ENCODE measurements at regions not wholly inside any gene's neighbourhood (a gene's known extent, or its start where the extent isn't known, plus 50 kb on each side); places are given as distances from the start of the nearest gene placed in this dataset.

DNA sequence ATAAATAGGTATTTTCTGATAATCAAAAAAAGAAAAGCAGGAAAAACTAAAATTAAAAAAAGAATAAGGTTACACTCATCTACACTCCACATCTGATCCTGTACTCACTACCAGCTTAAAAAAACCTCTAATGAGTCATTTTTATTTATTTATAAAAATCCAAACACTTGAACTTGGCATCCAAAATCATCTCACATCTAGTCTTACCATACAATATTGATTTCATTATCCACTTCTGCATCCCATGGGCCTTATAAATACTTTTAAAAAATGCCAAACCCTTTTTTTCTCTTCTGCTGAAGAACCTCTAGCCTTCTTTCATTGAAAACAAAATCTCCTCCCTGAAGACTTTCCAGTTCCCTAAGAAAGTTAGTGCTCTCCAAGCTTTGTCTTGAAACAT, 109.7 kb downstream of the TMTC3 start:
- no peak for DNase-seq (ENCODE audit: low spot score)

DNA sequence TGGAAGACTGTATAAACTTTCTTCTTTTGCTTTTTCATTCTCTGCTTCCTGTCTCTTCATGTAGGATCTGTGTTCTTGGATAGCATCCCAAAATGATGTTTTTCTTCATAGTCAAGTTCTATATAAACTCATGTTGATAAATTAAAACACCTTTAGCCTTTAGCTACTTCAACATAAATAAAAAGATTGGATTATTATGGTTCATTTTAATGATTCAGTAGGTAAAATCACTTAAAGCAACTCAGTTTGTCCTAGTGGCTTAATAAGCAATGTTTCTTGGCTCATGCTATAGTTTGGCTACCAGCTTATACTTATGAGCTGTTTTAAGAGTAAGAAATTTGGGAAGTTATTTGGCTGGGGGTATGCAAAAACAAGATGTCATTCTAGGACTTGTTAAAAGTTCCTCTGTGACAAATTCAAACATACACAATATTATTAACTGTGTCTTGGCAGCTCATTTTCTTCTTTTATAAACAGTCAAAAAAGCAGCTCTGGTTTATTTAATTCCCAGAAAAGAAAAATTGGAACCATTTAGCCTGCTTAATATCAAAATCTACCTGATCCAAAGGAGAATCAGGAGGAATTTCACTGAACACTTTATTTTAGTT, 111.4 kb downstream of the TMTC3 start:
- DNase-seq (ENCODE audit: low spot score), result no peak

DNA sequence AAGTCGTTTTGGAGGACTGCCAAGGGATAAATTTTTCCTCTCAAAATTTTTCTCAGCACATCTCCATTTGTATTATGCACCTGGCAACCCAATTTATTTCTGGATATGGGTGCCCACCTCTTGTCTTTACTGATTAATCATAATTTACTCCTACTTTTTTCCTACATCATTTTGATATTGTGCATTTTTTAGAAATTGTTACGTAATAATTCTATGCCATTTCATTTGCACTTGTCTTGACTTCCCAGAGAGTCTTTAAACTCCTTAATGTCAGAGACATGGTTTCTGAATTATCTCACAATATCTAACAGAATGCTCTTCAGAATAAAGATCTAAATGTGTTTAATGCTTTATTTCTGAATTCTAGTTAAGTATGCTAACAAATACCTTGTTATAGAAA, 113.1 kb downstream of the TMTC3 start:
- no peak for DNase-seq (ENCODE audit: low spot score)

DNA sequence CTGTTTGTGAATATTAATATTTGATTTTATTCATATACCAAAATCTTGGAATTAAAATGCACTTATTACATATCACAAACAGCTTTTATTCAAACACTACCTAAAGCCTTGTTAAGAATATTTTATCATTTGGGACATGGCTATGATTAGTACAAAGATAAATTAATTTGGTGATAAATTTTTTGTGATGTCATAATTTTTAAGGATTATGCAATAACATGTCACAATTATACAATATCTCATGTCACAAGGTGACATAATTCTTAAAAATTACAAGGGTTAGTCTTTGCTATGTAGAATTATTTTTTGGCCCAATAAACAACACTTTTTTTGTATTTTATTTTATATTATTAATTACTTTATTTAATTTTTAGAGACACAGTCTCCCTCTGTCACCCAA, 113.7 kb downstream of the TMTC3 start:
- DNase-seq (ENCODE audit: low spot score), result no peak

DNA sequence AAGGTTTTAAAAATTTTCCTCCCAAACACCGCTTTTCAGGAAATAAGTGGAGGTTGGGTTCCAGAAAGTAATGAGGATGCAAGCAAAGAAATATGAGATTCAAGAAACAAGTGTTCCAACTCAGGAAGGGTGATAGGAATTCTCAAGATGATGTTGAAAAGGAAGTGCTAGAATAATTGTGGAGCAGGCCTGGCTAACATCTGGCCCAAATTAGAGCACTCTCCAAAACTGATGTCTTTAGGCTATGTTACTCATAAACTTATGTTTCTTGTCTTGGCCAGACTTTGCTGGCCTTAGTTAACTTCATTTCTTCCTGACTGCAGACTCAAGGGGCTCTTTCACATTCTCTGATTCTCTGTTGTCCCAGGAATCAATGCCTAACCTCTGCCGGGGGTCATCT, 116.3 kb downstream of the TMTC3 start:
- DNase-seq (ENCODE audit: low spot score), result no peak

DNA sequence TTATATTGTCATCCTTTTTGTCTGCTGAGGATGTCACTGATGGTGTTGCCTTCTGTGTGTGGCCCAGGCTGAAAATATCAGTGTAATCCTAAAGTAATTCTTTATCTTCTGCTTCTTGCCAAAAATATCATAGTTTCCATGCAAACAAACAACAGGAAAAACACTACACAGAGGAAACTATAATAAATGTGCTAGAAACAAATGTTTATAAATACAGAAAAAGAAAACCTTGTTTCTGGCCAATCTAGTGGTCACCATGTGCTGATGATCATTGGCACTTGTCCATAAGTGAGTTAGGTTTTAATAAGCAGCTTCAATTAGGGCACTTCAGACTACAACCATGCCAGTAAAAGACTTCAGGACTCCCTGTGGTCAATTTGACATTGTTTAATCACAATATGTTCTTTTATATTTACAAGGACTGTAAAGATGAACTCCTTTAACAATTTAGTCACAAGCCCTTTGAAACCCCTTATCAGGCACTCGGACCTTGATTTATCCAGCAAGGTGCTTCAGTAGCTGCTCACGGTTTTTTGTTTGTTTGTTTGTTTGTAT, 124.8 kb downstream of the TMTC3 start:
- DNase-seq (ENCODE audit: low spot score), result no peak

DNA sequence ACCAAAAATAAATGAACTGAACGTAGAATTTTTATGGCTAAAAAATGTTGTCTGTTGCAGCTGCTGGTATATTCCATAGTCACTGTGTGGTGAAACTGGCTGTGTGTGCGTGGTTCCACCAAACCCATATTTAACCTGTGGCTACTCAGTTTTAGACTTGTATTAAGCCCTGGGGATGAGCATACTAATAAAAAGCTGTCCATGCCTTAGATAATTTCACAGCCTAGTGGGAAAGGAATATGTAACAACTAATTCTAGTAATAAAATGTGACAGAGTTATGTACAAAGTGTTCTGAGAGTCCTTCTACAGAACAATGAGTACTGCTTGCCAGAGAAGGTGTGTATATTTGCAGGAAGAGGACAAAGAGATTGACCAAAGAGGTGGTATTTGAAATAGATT, 125.5 kb downstream of the TMTC3 start:
- DNase-seq (ENCODE audit: low spot score), result no peak

DNA sequence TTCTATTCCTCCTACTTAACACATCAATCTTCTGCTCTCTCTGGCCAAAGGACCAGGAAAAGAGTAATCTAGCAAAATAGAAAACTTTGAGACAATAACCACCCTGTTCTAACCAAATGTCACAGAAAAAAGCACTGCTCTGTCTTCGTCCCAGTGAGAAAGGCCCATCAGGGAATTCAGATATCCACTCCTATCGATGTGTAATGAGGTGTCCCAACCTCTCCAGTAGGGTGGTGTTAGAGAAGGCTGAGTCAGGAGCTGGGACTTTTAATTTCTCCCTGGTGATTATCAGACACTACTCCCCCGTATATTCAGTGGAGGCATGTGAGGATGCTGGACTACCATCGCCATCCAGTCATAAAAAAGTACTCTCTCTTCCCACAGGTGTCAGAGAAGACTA, 130.3 kb downstream of the TMTC3 start:
- no peak for DNase-seq (ENCODE audit: low spot score)

DNA sequence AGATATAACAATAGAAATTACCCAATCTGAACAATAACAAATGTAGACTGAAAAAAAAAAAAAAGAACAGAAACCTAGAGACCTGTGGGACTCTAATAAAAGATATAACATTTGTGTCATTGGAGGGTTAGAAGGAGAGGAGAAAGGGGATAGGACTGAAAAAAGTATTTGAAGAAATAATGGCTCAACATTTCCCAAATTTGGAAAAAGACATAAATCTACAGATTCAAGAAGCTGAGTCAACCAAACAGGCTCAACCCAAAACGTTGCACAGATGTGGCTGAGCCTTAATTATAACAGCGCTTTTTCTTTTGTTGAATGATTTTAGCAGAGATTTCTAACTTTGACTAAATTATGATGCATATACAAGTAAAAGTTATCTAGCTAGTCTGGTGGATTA, 131.3 kb downstream of the TMTC3 start:
- DNase-seq (ENCODE audit: low spot score), result no peak

DNA sequence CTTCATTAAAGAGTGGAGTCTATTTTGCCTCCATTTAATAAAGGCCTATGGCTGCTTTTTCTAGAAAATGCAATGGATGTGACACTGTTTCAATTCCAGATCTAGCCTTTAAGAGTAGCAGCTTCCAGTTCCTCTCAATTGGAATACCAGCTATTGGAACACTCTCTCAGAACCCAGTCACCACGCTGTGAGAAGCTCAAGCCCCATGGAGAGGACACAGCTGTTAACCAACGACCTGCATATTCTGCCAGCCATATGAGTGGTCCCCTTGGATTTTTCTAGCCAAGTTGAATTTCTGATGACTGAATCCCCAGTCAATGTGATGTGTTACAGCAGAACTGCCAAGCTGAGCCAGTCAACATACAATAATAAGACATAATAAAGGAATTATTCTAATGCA, 131.8 kb downstream of the TMTC3 start:
- no peak for DNase-seq (ENCODE audit: low spot score)

DNA sequence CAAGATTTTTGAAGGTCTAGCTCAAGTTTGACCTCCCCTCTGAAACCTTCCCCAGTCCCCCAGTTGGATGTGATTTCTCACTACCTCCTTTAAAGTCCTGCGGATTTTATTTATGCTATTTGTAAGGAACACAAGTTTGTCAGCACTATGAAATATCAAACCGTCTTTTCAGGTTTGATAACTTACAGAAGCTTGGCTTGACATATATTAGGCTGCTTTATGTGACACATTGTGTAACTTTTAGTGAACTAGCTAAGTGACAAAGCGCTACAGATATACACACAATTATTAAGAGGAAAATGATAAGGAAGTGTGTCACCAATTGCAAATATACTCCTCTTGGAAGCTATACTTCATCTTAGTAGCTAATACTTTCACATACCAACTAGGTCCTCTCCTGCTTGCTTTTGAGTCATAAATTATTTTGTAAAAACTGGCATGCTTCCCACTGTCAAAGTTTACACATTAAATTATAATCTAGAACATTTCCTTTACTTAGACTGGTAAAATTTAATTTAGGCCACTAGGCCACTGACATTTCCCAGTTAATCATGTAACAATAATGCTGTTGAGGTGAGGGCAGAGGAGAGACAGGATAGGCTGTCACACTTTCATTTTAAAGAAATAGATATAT, 149.5 kb downstream of the TMTC3 start:
- no peak for DNase-seq (ENCODE audit: low spot score)

DNA sequence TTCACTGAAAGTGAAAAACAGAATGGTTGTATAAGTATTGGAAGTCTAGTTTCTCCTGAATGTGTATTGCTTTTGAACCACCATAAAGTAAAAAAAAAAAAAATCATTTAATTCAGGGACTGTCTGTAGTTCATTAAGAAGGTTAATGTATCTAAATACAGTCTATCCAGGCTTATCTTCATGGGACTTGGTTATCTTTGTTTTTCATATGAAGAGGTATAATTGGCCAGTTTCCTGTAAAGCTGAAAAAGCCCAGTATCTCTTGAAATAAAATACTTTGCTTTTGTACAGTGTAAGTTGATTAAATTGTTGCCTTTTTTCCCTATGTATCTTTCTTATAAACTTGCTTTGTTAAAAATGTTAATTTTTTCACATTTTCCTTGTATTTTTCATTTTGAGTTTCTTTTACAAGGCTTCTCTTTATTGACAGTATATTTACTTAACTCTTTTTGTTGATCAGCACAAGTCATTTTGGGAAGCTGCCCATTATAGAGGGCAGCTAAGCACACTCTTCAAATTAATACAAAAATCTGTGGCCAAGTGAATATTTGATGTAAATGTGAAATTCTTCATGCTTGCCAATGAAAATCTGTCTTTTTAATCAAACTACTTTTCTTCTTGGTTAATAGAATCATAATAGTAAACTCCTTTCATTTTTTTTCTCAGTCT, 156.0 kb downstream of the TMTC3 start:
- no peak for DNase-seq (ENCODE audit: low spot score)

DNA sequence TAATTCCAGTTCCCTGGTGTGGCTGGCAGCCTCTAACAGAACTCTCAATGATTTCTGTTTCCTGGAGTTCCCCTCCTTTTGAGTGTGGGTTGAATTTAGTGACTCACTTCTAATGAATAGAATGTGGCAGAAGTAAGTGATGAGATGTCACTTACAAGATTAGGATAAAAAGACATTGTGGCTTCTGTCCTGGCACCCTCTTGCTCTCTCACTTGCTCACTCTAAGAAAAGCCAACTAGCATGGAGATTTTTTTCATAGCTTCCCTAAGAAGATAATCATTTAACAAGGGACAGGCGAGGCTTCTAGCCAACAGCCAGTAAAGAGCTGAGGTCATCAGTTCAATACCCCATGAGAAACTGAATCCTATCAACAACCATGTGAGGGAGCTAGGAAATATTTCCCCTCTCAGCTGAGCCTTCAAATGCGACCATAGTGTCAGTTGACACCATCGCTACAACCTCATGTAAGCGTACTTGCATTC, 156.7 kb downstream of the TMTC3 start:
- DNase-seq (ENCODE audit: low spot score), result no peak

DNA sequence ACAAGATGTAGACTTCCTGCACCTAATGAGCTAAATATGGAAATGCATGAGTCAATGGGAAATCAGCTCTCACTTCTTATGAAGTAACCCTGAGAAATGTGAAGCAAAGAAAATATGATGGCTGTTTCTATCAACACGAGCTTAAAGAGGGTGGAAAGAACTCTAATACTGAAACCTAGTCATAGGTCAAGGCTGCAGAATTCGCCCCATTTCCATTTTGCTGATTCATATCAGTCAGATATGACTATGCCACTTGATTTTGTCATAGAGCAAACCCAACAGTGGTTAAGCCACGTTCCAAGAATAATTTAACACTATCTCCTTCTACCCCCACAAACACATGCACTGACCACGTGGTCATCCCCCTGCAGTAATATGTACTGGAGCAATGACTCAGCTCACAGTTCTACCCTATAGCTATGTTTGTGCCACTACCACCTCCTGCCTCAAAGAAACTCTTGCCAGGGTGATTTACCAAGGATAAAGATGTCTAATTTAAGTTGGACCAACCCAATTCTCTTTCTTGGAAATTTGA, 157.5 kb downstream of the TMTC3 start:
- no peak for DNase-seq (ENCODE audit: low spot score)

DNA sequence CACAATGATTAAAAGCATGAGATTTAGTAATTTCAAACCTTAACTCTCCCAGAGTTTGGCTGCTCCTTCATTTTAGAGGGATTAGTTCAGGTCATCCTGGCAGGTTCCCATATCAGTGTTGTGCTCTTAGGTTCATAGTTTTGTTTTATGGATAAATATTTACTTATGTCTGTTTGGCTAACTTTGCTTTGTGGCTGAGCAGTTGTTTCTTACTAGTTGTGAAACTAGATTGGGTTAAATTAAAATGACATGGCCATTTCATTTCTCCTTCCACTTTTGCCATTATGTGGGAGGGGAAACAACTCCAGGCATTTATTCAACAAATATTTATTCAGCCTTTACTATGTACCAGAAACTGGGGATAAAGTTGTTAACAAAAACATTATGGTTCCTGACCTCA, 158.8 kb downstream of the TMTC3 start:
- DNase-seq (ENCODE audit: low spot score), result no peak

DNA sequence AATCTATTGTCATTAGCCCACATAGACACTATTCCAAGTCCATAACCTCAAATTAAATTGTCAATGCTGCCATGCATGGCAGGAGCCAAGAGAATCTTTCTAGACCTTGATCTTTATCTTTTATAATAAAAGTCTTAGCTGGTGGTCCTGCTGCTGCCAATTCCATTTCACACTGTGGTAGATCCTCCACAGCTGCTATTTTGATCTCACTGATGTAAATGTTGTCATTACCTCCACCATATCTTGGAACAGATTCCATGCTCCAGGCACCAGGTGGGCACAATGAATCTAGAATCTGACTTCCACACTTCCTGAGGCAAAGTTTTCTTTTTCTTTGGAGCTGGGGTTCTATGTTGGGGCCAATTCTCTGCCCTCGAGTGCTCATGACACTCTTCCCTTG, 161.2 kb downstream of the TMTC3 start:
- DNase-seq (ENCODE audit: low spot score), result no peak

DNA sequence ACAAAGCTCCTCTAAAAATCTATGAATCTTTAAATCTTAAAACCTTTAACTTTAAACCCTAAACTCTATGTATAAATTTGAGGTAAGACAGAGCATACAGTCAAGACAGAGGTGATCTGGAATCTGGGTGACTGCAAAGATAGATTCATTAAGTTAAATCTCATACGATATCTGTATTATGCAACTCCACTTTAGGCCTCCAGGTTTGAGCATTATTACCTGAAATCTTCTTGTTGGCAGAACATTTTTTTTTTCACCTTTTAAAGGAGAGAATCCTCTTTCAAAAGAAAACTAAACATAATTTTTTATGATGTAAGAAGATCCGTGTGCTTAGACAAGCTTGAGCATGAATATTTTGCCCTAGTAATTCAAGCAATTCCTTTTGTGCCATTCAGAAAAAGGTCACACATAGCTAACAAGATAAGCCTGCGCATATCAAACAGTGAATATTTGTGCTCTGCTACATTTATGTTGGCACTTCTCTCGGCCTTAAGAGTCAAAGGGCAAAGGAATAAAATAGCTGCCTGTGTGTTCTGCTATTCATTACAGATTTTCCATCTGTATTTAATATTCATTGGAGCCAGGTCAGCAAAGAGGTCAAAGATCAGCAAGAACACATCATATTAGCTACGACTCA, 163.3 kb downstream of the TMTC3 start:
- DNase-seq (ENCODE audit: low spot score), result no peak

DNA sequence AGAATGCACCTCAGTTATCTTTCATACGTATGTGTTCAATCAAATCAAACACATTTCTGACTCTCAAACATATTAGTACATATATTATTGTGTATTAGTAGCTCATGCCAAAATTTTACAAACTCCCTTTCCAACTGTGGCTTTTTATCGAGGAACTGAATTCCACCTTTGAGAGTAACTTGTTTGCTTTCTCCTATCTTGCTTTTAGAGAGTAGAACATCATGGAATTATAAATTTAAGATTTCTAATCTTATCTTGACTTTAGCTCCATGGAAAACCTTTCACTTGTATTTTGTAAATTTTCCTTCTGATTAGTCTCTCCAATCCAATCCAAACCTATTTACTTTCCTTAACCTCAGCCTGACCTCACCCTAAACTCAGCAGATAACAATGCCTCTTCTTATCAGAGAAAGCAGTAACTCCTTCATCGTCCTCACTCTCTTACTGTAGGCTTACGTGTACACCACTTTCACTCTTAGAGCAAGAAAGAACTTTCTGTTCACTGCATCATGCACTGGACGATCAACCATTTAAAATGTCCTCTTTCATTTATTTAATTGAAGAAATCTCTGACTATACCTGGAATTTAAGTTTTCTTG, 164.5 kb downstream of the TMTC3 start:
- DNase-seq (ENCODE audit: low spot score), result no peak

DNA sequence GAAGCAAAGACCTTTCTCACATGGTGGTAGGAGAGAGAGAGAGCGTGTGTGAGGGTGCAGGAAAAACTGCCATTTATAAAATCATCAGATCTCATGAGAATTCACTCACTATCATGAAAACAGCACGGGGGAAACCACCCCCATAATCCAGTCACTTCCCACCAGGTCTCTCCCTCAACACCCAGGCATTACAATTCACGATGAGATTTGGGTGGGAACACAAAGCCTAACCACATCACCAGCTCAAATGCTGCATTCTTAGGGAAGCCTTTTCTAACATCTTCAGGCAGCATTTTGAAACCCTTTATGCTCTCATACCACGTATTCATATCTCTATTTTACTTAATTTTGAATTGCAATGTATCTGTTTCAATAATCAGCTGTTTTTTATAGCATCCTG, 165.9 kb downstream of the TMTC3 start:
- no peak for DNase-seq (ENCODE audit: low spot score)

DNA sequence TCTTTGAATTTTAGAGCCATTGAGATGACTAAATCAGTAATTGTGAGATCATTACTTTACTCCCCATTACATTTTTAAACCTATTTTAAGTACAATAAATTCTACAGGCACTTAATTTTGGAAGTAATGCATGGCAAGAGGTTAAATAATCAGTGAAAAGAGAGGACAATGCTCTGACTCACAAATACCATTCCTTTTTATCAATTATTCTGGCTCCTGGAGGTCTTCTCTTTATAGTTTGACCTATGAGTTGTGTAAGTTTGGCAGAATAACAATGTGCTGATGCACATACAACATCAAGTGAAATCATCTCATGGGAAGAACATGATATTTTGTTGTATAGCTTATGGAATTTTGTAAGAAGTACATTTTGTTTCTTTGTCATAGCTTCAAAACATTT, 166.7 kb downstream of the TMTC3 start:
- no peak for DNase-seq (ENCODE audit: low spot score)

DNA sequence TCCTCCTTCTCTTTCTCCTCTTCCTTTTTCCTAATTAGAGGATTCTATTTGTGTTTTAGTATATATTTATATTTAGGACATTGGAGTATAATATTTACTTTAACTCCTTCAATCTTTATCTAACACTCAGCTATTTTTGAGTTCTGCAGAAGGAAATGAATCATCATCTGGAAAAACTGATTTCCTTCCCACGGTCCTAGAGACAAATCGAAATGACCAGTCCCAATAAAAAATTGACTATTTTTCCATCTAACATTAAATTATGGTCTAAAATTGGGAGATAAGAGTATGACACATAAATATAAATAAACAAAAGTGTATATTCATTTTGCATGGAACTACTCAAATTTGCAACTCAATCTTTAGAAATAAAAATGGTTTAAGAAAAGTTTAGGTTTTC, 167.4 kb downstream of the TMTC3 start:
- no peak for DNase-seq (ENCODE audit: low spot score)

DNA sequence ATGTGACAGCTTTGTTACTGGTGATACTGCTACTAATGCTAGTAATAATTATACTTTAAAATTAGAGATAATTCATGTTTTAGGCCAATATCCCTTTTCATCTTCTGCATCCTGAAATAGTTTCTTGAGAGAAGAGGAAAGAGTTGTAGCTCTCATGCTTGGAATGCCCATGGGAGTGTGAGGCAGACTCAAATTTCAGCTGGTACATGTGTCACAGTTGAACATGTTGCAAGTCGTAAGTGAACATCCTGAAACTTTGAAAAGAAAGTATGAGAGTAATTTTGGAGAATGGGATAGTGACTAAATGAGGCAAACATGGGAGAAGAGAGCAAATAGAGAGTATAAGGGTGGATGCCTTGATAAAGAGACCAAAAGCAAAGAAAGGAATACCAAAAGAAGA, 168.0 kb downstream of the TMTC3 start:
- DNase-seq (ENCODE audit: low spot score), result no peak
